ENCODE measurements at regions not wholly inside any gene's neighbourhood (a gene's known extent, or its start where the extent isn't known, plus 50 kb on each side); places are given as distances from the start of the nearest gene placed in this dataset.

DNA sequence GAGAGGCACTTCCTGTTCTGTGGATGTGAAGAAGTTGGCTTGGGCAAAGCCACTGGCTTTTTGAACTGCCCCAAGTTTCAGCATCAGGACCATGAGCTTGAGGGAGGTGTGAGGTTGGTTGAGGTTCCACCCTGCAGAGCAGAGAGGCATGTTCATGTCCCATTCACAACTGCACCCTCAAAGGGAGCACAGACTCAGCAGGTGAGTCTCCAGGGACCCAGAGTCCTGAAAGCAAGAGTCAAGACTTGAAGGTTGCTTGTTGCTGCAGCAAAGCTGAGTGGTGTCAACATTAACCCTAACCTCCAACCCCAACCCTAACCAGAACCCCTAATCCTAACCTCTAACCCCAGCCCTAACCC lies 556.3 kb downstream of the BRD1 start:
- POLR2A ChIA-PET (ENCODE audit: unreplicated experiment): no interaction called here

DNA sequence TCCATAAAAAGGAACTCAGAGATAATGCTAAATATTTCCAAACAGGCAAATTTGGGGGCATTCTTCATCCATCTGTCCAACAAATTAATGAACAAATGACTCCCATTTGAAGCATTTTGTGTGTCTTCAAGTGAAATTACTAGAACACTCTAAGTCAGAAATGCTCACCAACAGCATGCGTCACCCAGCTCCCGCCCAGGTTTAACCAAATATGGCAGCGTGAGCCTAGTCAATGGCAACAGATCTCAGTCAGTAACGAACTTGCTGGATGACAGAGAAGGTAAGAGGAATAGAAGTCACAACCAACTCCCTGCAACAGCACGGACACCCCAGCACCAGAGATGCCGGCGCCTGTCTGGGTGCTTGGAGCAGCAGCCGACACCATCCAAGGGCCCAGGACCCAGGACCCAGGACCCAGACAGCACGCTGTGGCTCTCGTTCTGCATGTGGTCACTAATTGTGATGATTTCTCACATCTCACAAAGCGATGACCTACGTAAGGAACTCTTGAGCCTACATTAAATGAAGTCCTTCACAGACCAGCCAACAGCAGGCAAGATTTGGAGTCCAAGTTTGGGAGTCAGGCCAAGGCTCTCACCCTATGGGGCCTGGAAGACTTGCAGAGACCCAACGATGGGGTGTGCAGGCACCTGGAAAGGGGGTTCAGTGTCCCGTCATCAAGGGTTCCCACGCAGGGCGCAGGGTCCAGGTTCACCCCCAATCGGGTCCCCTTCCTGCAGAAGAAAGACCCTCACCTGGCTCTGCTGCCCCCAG lies 556.9 kb downstream of the BRD1 start:
- CTCF ChIA-PET: no interaction called here
- intact Hi-C loops (cut with micrococcal nuclease): no loop called here
- Histone ChIP-seq H3K4me2 (ENCODE audit: low read length) (no peak overlapping the region), H3K9me3 (ENCODE audit: low read length) (no peaks in the 10 kb centered on the region), H2AFZ (ENCODE audit: low read length) (no peak overlapping the region), H3K27ac (ENCODE audit: low read length) (no peak overlapping the region), H3K9ac (ENCODE audit: low read length) (no peak overlapping the region), H3K4me1 (ENCODE audit: insufficient read depth, low read length) (no peaks in the 10 kb centered on the region), H3K79me2 (ENCODE audit: low read length) (no peaks in the 10 kb centered on the region), H3K27me3 (ENCODE audit: low read length) (no peaks in the 10 kb centered on the region), H3K9me2 (replicated peaks; ENCODE audit: low read length) (no peaks in the 10 kb centered on the region), H3F3A (ENCODE audit: low read length, unreplicated experiment) (no peaks in the 10 kb centered on the region), H4K20me1 (ENCODE audit: low read length) (no peaks in the 10 kb centered on the region), H3K36me3 (ENCODE audit: low read depth, low read length) (no peaks in the 10 kb centered on the region), H3K4me3 (ENCODE audit: low read length) (no peak overlapping the region)
- no peak for DNase-seq
- ATAC-seq: no peak
- TF ChIP-seq EZH2 (IDR thresholded peaks at IDR 0.05; ENCODE audit: low read length, unreplicated experiment): no peak
- no peak for TF ChIP-seq EZH2phosphoT487 (IDR thresholded peaks at IDR 0.05; ENCODE audit: borderline replicate concordance, low read length)
- TF ChIP-seq, protein P1, sequence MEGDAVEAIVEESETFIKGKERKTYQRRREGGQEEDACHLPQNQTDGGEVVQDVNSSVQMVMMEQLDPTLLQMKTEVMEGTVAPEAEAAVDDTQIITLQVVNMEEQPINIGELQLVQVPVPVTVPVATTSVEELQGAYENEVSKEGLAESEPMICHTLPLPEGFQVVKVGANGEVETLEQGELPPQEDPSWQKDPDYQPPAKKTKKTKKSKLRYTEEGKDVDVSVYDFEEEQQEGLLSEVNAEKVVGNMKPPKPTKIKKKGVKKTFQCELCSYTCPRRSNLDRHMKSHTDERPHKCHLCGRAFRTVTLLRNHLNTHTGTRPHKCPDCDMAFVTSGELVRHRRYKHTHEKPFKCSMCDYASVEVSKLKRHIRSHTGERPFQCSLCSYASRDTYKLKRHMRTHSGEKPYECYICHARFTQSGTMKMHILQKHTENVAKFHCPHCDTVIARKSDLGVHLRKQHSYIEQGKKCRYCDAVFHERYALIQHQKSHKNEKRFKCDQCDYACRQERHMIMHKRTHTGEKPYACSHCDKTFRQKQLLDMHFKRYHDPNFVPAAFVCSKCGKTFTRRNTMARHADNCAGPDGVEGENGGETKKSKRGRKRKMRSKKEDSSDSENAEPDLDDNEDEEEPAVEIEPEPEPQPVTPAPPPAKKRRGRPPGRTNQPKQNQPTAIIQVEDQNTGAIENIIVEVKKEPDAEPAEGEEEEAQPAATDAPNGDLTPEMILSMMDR (conservative IDR thresholded peaks at IDR 0.05; ENCODE audit: low read depth, low read length): no peak
- POLR2A ChIA-PET (ENCODE audit: unreplicated experiment): no interaction called here
- no TSS peak for BruUV-seq (replicated peaks)

More for the DNA sequence above, 556.3 kb downstream of the BRD1 start:
- Histone ChIP-seq H3F3A (ENCODE audit: low read length, unreplicated experiment) (no peaks in the 10 kb centered on the region), H3K4me2 (ENCODE audit: low read length) (no peak overlapping the region), H3K9ac (ENCODE audit: low read length) (no peak overlapping the region), H3K79me2 (ENCODE audit: low read length) (no peaks in the 10 kb centered on the region), H3K9me2 (replicated peaks; ENCODE audit: low read length) (no peaks in the 10 kb centered on the region), H3K9me3 (ENCODE audit: low read length) (no peaks in the 10 kb centered on the region), H3K4me1 (ENCODE audit: insufficient read depth, low read length) (no peaks in the 10 kb centered on the region), H3K36me3 (ENCODE audit: low read depth, low read length) (no peaks in the 10 kb centered on the region), H4K20me1 (ENCODE audit: low read length) (no peaks in the 10 kb centered on the region), H3K27me3 (ENCODE audit: low read length) (no peaks in the 10 kb centered on the region), H3K27ac (ENCODE audit: low read length) (no peak overlapping the region), H3K4me3 (ENCODE audit: low read length) (no peak overlapping the region), H2AFZ (ENCODE audit: low read length) (no peak overlapping the region)
- intact Hi-C loops (cut with micrococcal nuclease): no loop called here
- DNase-seq (no peak), ATAC-seq (no peak)
- CTCF ChIA-PET: no interaction called here
- TF ChIP-seq EZH2phosphoT487 (IDR thresholded peaks at IDR 0.05; ENCODE audit: borderline replicate concordance, low read length) (no peak), EZH2 (IDR thresholded peaks at IDR 0.05; ENCODE audit: low read length, unreplicated experiment) (no peak)
- TF ChIP-seq, protein P1 (conservative IDR thresholded peaks at IDR 0.05; ENCODE audit: low read depth, low read length): no peak
- no TSS peak for BruUV-seq (replicated peaks)

DNA sequence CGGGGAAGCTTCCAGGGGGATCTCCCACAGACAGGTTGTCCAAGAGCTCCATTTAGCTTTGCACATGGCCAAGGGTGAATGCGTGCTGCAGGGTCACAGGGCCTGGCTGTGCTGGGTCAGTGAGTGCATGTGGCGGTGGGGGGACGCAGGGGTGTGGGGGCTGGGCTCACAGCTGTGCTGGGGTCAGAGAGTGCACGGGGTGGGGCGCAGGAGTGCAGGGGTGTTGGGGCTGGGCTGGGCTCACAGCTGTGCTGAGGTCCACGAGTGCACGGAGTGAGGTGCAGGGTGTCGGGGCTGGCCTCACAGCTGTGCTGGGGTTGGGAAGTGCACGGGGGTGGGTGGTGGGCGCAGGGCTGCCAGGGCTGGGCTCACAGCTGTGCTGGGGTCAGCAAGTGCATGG lies 557.7 kb downstream of the BRD1 start:
- H3K4me1 ChIP-seq (ENCODE audit: insufficient read depth, low read length): no peaks in the 10 kb centered on the region
- POLR2A ChIA-PET (ENCODE audit: unreplicated experiment): no interaction called here

More for the DNA sequence above, 557.7 kb downstream of the BRD1 start:
- intact Hi-C loops (cut with micrococcal nuclease): no loop called here
- TF ChIP-seq EZH2phosphoT487 (IDR thresholded peaks at IDR 0.05; ENCODE audit: borderline replicate concordance, low read length) (no peak), EZH2 (IDR thresholded peaks at IDR 0.05; ENCODE audit: low read length, unreplicated experiment) (no peak)
- TF ChIP-seq, protein P1 (conservative IDR thresholded peaks at IDR 0.05; ENCODE audit: low read depth, low read length): no peak
- Histone ChIP-seq H3K27me3 (ENCODE audit: low read length) (no peaks in the 10 kb centered on the region), H3K4me2 (ENCODE audit: low read length) (no peak overlapping the region), H3K36me3 (ENCODE audit: low read depth, low read length) (no peaks in the 10 kb centered on the region), H3K9me3 (ENCODE audit: low read length) (no peaks in the 10 kb centered on the region), H3K79me2 (ENCODE audit: low read length) (no peaks in the 10 kb centered on the region), H4K20me1 (ENCODE audit: low read length) (no peaks in the 10 kb centered on the region), H3K9me2 (replicated peaks; ENCODE audit: low read length) (no peaks in the 10 kb centered on the region), H2AFZ (ENCODE audit: low read length) (no peak overlapping the region), H3F3A (ENCODE audit: low read length, unreplicated experiment) (no peaks in the 10 kb centered on the region), H3K27ac (ENCODE audit: low read length) (no peak overlapping the region), H3K4me3 (ENCODE audit: low read length) (no peak overlapping the region), H3K9ac (ENCODE audit: low read length) (no peak overlapping the region)
- no TSS peak for BruUV-seq (replicated peaks)
- CTCF ChIA-PET: no interaction called here
- DNase-seq (no peak), ATAC-seq (no peak)

Data from PC-3 (cell line).